GM12875 (cell line): ENCODE measurements at regions not wholly inside any gene's neighbourhood (a gene's known extent, or its start where the extent isn't known, plus 50 kb on each side); places are given as distances from the start of the nearest gene placed in this dataset.

Experiments
- H3K4me3 ChIP-seq: one replicate; pipeline ENCODE4 v1.5.1; 2011; ENCODE audit warnings: low read depth, low read length, control low read depth
- TF ChIP-seq, protein P1 (sequence below): IDR thresholded peaks from 2 replicates; pipeline ENCODE4 v1.5.1; 2011; ENCODE audit warnings: low read depth, mild to moderate bottlenecking, control low read depth, inconsistent platforms, low read length, moderate library complexity, borderline replicate concordance; ENCODE audit not compliant: insufficient read depth

DNA sequence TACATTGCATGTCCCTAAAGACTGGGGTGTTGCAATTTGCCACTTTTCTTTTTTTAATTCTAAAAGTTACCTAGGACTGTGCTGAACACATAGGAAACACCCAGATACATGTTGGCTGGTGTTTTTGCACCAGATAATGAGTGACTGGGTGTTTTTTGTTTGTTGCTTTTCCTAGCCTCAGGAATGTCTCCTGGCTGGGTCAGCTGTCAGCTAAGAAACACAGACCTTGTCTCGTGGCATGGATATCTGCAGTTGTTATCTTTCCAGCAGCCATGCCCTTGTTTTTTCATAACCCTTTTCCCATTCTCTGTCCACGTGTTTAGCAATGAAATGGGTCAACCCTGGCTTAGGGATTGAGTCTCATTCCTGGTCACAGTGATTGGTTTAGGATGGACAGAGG is 433.9 kb upstream of the ZMIZ1 start:
- H3K4me3 ChIP-seq, result no peak overlapping the region
- TF ChIP-seq, protein P1, sequence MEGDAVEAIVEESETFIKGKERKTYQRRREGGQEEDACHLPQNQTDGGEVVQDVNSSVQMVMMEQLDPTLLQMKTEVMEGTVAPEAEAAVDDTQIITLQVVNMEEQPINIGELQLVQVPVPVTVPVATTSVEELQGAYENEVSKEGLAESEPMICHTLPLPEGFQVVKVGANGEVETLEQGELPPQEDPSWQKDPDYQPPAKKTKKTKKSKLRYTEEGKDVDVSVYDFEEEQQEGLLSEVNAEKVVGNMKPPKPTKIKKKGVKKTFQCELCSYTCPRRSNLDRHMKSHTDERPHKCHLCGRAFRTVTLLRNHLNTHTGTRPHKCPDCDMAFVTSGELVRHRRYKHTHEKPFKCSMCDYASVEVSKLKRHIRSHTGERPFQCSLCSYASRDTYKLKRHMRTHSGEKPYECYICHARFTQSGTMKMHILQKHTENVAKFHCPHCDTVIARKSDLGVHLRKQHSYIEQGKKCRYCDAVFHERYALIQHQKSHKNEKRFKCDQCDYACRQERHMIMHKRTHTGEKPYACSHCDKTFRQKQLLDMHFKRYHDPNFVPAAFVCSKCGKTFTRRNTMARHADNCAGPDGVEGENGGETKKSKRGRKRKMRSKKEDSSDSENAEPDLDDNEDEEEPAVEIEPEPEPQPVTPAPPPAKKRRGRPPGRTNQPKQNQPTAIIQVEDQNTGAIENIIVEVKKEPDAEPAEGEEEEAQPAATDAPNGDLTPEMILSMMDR, result no peak

DNA sequence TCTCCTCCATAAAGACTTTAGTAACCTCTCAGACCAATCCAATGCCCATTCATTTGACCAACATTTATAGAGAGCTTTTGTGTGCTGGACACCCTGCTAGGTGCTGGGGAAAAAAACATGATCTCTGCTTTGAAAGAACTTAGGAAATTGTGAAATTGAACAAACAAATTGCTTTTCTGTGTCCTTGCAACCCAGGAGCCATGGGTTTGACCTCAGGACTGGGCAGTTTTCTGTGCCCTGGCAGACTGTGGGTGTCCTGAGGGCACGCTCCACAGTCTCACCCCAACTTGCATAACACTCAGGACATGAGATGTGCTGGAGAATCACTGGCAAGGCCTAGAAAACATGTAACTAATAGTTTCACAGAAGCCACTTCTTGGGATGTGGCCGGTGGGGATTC is 429.1 kb upstream of the ZMIZ1 start:
- H3K4me3 ChIP-seq, result no peak overlapping the region
- TF ChIP-seq, protein P1, result no peak

DNA sequence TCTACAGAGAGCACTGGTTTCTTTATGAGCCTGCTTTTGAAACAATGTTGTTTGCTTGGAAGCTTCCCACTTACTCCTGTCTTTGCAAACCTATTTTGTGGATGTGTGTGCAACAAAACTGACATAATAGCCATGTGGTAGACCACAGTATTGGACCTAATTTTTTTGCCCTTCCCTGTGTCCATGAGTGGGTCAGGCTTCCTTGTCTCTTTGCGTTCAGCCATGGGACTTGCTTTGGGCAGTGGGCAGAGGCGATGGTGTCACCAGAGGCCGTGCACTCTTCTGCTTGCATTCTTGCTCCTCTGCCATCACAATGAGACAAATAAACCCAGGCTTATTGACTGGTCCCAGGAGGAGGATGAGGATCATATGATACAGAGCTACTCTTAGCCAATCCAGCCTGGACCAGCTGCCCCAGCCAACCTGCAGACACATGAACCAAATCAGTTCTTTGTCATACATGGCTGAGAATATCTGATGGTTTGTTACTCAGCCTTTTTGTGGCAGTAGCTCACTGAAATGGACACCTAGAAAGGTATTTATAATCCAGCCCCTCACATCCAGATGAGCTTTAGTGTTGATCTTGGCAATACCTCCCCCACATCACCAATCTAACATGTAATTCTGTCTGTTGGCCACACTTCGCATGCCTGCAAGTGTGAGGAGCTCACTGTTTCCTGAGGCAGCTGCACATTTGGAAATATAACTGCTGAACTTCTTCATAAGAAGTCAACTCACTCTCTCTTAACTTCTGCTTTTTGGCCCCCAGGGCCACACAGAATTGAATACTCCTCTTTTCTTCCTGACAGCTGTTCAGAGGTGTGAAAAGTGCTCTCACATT is 427.8 kb upstream of the ZMIZ1 start:
- H3K4me3 ChIP-seq, result no peak overlapping the region
- TF ChIP-seq, protein P1, result no peak

DNA sequence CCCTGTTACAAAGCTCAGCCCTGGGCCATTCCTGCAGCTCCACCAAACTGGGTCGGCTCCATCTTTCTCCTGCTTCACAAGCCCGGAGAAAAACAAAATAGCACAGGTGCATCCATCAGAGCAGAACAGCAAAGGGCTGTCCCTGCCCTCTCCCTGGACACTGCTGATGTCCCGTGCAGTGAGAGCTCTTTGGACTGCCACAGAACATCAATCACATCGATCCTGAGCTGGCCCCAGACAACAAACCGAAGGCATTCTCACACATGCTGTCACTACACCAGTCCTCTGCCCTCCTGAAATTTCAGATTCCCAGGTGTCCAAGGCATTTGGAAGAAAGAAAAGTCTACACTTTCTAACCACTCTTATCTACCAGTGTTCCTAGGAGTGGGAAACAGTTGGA is 427.1 kb upstream of the ZMIZ1 start:
- TF ChIP-seq, protein P1, result no peak
- H3K4me3 ChIP-seq, result no peak overlapping the region

DNA sequence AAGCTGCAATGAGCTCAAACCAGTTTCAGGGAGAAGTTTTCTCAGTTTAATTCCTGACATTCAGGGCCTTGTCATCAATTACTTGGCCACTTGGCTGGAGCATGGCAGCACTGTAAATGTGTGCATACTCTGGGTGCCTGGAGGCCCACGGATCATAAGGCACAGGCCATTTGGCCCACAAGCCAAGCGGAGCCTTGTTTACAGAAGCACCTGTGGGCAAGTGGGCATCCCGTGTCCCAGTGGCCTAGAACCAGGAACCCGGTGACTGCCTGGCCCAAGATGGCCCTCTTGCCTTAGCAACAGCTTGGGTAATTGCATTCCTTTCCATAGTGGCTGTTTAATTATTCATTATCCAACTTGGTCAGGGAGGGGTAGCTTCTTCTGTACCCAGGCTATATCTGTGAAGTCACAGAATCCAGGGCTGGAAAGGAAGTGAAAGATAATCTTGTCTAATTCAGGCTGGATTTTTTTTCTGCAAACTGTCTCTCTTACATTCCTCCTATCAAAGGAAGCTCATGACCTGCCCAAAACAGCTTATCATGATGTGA is 426.4 kb upstream of the ZMIZ1 start:
- TF ChIP-seq, protein P1, result no peak
- H3K4me3 ChIP-seq, result no peak overlapping the region

DNA sequence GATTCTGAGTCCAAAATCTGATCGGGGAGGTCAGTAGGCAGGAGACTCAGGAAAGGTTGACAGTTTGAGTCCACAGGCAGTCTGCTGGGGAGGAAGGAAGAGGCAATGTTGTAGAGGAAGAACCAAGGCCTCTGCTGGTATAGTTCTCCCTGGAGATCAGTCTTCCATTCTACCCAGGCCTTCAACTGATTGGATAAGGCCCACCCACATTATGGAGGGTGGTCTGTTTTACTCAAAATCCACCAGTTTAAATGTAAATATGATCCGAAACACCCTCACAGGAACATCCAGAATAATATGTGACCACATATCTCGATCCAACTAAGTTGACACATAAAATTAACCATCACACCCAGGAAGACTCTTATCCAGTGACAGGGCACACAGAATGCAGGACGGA is 425.3 kb upstream of the ZMIZ1 start:
- H3K4me3 ChIP-seq, result no peak overlapping the region
- TF ChIP-seq, protein P1, result no peak

DNA sequence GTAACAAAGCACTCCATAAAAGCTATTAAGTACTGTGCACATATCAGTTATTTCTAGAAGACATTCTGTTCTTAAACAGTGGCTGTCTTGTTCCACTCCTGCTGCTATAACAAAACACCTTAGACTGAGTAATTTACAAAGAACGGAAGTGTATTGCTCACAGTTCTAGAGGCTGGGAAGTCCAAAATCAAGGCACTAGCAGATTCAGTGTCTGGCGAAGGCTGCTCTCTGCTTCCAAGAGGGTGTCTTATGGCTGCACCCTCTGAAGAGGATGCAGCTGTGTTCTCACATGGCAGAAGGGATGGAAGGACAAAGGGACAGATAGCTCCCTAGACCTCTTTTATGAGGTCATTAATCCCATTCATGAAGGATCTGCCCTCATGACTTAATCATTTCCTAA is 424.2 kb upstream of the ZMIZ1 start:
- TF ChIP-seq, protein P1, result no peak
- no peak overlapping the region for H3K4me3 ChIP-seq
